ENCODE measurements at regions not wholly inside any gene's neighbourhood (a gene's known extent, or its start where the extent isn't known, plus 50 kb on each side); places are given as distances from the start of the nearest gene placed in this dataset.

- DNase-seq: no peak
Measured at GRCh38 chrX:20861113-20861512, 513.1 kb upstream of the CNKSR2 start.

DNA sequence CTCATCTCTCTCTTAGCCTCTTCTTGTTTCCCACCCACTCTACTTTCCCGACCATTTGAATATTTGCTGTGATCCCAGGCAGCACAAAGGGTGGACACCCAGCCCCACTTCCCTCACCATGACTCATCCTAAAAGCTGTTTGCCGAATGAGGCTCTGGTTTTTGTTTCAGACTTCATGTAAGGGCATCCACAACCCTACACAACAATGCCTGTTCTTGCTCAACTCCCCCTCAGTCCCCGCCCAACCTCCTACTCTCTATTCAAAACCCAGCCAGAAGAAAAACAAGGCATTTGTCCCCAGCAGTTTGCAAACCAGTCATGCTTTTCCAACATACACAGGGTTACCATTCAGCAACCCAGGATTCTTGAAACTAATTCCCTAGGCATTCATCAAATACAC is 516.5 kb upstream of the CNKSR2 start:
- no peak for DNase-seq

GRCh38 chrX:20838477-20838876 is 535.7 kb upstream of the CNKSR2 start:
- DNase-seq: no peak

- DNase-seq: no peak
Measured at GRCh38 chrX:20829665-20830491, 544.3 kb upstream of the CNKSR2 start.

DNA sequence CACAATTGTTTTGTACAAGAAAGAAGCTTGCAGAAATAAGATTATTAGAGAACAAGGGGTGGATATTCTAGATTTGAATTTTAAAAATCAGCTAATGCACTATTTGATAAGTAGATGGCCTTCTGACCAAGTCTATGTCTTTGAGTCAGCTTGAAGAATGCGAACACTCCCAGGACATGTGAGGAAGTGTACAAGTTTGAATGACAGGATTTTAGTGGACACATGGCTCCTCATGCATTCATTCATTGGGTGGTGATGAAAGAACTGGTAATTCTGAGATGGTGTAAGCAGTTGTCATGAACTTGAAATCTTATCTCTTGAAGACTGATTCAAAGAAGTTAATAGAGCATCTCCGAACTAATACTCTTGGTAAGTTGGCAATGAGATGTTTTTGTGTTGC is 548.2 kb upstream of the CNKSR2 start:
- no peak for DNase-seq

- no peak for DNase-seq
Measured at GRCh38 chrX:20803971-20804370, 537.3 kb upstream of the RPS6KA3 start.

- DNase-seq: no peak
Measured at GRCh38 chrX:20802036-20802435, 535.3 kb upstream of the RPS6KA3 start.

- DNase-seq: no peak
Measured at GRCh38 chrX:20796450-20796849, 529.7 kb upstream of the RPS6KA3 start.

GRCh38 chrX:20789103-20789502 is 522.4 kb upstream of the RPS6KA3 start:
- DNase-seq: no peak

DNA sequence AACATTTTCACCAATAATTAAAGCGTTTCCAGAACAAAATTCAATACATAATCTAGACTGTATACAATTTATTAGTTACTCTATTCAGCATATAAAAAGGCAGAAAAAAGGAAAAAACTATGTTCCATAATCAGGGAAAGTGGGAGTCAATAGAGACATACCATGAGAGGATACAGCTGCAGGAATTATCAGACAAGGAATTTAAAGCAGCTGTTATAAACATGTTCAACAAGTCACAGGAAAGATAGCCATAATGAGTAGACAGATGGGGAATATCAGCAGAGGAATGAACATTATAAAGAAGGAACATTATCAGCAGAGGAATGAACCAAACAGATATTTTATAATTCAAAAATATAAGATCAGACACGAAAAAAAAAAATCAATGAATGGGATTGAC is 500.6 kb upstream of the RPS6KA3 start:
- no peak for DNase-seq

GRCh38 chrX:20756585-20756984 is 489.9 kb upstream of the RPS6KA3 start:
- DNase-seq: no peak

DNA sequence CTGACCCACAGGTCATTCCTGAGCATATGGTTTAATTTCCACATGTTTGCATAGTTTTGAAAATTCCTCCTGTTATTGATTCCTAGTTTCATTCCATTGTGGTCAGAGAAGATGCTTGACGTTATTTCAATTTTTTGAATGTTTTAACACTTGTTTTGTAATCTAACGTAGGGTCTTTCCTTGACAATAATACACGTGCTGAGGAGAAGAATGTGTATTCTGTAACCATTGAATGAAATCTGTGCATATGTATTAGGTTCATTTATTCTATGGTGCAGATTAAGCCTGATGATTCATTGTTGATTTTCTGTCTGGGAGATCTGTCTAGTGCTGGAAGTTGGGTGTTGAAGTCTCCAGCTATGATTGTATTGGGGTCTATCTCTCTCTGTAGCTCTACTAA is 486.4 kb upstream of the RPS6KA3 start:
- no peak for DNase-seq

- no peak for DNase-seq
Measured at GRCh38 chrX:20746690-20747089, 480.0 kb upstream of the RPS6KA3 start.

DNA sequence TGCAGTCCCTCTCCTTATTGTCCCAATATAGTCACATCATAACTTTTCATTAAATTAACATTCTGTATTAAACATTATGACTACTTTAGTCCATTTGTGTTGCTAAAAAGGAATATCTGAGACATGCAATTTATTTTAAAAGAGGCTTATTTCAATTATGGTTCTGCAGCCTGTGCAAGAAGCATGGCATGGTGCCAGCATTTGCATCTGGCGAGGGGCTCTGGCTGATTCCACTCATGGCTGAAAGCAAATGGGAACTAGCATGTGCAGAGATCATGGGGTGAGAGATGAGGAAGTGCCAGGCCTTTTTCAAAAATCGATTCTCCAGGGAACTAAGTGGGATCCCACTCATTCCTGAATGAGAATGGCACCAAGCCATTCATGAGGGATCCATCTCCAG is 476.3 kb upstream of the RPS6KA3 start:
- DNase-seq: no peak

DNA sequence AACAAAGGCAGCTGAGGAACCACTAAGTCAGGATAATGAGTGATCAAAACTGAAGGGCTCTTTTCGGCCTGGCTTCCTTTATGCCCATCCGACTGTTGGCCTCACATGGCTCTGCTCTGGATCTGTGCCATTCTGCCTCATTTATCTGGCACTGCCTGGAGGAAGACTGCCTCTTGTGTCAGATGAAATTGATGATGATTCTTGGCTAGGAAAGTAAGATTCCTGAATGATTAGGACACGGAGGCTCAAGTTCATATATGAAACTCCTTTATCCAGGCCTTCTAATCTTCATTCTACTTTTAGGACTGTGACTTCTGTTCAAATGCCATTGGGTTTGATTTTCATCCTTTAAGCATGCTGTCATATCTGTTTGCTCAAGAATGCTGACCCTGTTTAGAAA is 475.4 kb upstream of the RPS6KA3 start:
- DNase-seq: no peak

GRCh38 chrX:20740443-20740842 is 473.7 kb upstream of the RPS6KA3 start:
- no peak for DNase-seq

- DNase-seq: no peak
Measured at GRCh38 chrX:20739038-20739745, 472.5 kb upstream of the RPS6KA3 start.

GRCh38 chrX:20729416-20729815 is 462.7 kb upstream of the RPS6KA3 start:
- no peak for DNase-seq

DNA sequence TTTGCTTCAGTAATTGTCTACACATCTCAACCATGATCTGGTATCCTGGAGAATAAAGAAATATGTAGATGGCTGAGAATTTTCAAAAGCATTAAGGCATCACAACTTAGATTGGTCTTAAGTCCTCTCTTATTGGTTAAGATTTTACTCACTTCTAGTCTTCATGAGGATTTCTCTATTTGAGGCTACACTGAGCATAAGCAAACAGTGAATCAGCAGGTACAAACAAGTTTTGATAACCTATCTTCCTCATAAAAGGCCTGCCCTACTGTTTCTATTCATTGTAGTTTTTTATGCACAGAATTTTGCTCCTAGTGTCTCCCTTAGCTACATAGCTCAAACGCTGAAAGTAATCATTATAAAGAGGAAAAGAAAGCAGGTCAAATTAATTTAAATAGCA is 460.7 kb upstream of the RPS6KA3 start:
- no peak for DNase-seq

GRCh38 chrX:20720954-20721626 is 454.4 kb upstream of the RPS6KA3 start:
- no peak for DNase-seq

DNA sequence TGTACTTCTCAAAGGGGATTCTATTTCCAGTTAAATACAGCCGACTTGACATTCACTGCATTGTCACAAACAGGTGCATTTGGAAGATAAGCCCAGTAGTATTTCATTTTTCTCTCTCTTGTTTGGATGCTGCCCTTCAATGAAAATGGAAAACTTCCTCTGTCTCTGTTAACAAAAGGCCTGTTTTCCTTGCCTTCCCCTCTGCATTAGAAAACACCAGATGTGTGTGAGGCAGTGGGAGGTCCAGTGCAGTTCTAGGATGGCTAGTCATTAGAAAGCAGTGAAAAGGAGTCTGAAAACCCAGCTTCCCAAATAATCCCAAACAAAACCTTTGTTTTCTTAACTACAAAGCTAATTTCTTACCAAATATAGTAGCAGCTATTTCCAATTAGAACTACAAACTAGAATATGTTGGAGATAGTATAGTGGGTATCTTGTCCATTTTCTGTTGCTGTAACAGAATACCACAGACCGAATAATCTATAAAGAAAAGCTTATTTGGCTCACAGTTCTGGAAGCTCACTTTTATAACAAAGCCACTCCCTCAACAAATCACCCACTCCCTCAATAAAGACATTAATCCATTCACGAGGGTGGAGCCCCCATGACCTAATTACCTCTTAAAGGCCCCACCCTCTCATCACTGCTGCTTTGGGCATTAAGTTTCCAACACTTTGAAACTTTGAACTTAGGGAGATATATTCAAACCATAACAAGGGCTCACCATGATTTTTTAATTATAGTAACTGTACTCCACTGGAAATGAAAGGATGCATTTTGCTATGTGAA is 452.1 kb upstream of the RPS6KA3 start:
- DNase-seq: no peak

DNA sequence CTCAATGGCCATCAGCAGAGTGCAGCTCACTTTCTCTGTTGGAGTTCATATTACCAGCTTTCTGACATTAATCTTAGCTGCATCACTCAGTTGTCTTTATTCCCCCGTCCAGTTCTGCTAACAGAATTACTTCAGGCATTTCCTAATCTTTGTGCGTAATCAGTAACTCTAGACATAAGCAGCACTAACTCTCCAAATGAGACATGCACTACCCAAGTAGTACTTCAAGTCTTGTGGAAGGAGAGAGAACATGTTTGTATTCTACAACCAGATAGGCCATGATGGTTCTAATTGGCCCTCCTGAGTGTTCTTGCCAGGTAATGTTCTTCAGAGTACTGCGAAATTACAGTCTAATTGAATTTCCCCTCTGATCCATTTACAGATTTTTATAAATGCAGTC is 448.5 kb upstream of the RPS6KA3 start:
- no peak for DNase-seq

GRCh38 chrX:20712811-20713210 is 446.1 kb upstream of the RPS6KA3 start:
- DNase-seq: no peak

All from NCI-H187 (cell line).